HT-29 (cell line): ENCODE measurements at regions not wholly inside any gene's neighbourhood (a gene's known extent, or its start where the extent isn't known, plus 50 kb on each side); places are given as distances from the start of the nearest gene placed in this dataset.

ENCODE experiments used
- DNase-seq: peaks from one replicate; pipeline ENCODE4 v3.0.0-alpha.2; 2015; ENCODE audit warnings: low spot score

DNA sequence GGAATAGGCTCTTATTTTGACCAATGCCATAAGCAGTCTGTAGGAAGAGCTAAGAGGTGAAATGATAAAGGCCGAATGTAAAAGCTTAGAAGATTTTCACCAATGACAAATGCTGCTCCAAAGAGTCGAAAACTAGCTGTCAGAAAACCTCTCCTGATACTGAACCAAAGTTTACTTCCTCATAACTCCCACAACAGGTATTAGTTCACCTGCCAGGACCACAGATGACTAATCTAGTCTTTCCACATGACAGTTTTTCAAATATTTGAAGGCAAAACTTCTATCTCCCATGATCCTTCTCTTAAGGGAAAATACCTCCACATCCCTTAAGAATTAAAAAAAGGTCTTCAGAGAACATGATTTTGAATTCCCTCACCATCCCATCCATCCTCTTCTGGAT is 473.2 kb upstream of the SPHKAP start:
- no peak for DNase-seq

DNA sequence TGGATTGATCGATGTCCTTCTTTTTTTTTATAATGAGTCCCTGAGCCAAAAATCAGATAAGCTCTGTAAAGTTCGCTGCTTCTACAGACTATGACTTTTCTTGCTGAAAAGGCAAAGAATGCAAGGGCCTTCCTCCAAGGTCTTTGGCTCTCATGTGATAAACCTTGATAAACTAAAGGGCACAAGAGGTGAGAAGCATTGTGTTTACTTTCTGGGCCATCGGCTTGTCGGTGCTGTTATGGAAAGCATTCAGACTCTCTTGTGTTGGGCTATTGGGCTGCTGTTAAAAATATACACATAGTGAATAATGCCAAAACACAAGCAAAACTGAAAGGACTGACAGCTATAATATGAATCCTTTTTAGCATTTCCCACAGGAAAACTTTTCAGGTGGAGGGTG is 472.4 kb upstream of the SPHKAP start:
- DNase-seq = no peak

- no peak for DNase-seq
Observed at GRCh38 chr2:228652366-228652765, 470.9 kb upstream of the SPHKAP start.

- DNase-seq = no peak
Observed at GRCh38 chr2:228649876-228650275, 468.4 kb upstream of the SPHKAP start.

GRCh38 chr2:228649447-228649846 is 468.0 kb upstream of the SPHKAP start:
- DNase-seq = no peak

DNA sequence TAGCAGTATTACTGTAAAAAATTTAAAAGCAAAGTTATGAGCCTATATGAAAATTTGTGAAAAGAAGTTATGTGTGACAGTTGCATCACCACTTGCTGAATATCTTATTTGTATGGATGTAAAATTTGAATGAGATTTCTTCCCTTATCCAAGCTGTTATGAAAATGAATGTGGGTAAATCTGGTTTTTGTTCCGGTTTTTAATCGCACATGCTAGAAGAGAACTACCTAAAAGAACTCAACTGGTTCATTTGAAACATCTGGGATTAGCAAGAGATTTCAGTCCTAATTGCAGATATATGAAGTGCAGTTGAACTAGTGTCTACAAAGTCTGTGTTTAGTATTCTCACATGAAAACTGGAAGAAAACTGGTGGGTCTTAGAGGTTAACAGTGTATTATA is 467.1 kb upstream of the SPHKAP start:
- DNase-seq = no peak

DNA sequence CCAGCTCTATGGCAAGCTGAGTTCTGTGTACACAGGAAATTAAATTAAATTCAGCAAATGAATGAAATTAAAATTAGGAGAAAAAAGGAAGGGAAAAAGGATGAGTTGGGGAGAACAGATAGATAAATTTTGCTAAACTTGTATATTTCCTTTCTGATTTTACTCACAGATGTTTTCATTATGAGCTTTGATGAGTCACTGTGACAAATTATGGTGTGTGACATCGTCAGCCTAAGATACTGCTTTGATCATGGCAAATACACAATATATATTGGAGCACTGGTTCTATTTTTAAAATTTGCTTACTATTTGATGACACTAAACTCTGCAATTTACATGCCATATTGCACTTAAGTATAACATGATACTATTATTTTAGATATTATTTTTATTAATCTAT is 464.6 kb upstream of the SPHKAP start:
- DNase-seq = no peak

DNA sequence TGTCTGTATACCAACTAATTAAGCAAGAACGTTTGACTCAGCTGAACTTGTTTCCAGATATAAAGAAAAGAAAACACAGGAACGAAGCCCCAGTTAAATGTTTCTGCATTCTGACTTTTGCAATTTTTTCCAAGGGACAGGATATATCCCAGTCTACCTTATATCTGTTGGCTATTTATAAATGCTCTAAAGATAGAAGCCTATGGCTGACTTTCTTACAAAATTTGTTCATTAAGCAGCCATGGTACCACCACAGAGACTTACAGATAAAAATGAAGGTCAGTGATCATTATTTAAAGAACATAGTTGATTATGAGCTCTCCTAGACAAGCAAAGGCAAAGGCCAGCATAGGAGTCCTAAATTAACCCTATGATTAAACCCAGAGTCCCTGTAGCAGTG is 462.7 kb upstream of the SPHKAP start:
- DNase-seq = no peak

DNA sequence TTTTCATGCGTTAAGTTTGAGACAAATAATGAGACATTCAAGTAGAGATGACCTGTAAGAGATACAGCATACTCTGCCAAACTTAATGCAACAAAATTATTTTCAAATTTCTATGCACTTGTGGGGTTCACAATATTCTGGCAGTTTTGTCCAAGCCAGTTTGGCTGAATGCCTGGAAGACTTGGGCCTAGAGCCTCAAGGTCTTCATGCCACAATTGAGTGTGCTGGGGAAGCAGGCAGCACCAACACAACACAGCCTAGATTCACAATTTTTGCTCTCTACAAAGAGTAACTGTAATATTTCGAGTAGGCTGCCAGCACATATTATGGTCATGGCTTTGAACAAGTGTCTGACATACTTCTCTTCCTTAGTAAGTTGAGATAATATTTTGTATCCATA is 461.4 kb upstream of the SPHKAP start:
- DNase-seq = no peak

DNA sequence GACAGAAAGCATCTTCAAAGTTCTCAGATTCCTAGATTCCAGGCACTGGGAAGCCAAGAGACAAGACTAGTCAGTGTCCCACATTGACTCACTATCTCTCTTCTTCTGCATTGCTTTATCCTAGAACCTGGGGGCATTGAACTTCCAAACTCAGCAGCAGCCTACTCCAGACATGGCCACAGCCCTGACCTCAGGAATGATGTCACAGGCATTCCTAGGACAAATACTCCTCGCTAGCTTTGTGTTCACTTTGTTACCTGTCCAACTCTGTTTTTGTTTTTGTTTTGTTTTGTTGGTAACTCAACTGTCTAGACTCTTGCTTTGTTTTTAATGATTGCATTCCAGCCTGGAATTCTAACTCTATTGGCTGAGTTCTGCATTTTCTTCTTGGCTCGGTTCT is 449.3 kb upstream of the SPHKAP start:
- no peak for DNase-seq

GRCh38 chr2:228629251-228629650 is 447.8 kb upstream of the SPHKAP start:
- DNase-seq = no peak

GRCh38 chr2:228628682-228629081 is 447.2 kb upstream of the SPHKAP start:
- no peak for DNase-seq

DNA sequence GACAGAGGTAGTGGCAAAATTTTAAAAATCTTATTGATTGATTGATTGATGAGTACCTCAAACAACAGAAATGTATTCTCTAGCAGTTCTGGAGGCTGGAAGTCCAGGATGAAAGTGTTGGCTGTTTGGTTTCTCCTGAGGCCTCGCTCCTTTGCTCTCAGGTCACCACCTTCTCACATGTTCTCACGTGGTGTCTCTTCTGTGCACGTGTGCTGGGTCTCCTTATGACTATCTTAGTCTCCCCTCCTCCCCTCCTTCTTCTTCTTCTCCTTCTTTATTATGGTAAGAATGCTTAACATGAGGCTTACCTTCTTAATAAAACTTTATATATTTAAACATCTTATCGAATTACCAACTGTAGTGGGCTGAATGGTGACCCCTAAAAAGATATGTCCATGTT is 446.0 kb upstream of the SPHKAP start:
- DNase-seq = no peak

GRCh38 chr2:228625481-228625880 is 444.0 kb upstream of the SPHKAP start:
- DNase-seq = no peak

- DNase-seq = no peak
Observed at GRCh38 chr2:228624733-228625132, 443.2 kb upstream of the SPHKAP start.

GRCh38 chr2:228615496-228615895 is 434.0 kb upstream of the SPHKAP start:
- no peak for DNase-seq

DNA sequence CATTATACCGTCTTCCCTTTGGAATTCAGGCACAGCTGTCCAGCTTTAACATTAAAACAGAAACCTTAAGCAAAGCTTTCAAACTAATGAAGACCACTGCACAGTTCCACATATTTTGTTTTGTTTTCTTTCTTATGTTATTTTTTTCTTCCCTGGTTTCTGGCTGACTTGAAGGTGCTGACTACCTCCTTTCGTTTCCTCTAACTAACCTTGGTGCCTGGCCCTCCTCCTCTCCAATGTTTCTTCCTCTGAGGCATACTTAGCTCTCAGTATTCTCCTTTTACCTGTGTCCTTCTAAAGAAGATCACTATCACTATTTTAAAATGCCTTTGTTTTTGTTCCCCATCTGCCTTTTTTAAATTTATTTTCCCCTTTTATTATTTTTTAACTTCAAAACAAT is 433.3 kb upstream of the SPHKAP start:
- DNase-seq = no peak

GRCh38 chr2:228613133-228613850 is 431.8 kb upstream of the SPHKAP start:
- no peak for DNase-seq

DNA sequence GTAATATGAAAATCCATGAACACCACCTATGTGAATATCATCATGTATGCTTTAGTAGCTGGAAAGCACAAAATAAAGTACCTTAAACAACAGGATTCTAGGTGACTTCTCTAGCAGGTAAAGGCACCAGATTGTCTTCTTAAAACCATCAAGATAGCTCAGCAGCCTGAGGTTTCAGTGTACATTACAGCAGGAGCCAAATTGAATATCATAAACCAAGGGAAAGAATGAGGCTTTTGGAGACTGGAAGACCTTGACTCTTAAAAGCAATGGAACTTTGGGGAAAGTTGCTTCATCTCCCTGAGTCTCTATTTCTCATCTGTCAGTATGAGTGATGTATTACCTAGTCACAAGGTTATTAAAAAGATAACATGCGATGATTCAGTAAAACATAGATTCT is 429.7 kb upstream of the SPHKAP start:
- DNase-seq = no peak

GRCh38 chr2:228602288-228602687 is 420.8 kb upstream of the SPHKAP start:
- DNase-seq = no peak

DNA sequence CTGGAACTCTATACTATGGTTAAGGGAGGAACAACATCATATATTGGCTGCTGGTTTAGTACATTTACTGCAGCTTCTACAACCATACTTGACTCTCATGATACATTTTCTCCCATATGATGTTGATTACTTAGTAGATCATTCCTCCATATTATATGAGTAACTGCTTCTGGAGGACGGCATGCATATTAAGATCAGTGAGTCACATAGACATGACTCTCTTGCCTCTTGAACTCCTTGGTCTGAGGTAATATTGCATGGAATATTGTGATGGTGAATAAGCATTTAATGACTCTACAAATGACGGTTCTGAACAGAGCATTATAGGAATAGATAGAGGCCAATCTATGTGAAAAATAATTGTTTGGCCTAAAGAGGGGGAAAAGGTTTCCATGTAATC is 418.8 kb upstream of the SPHKAP start:
- DNase-seq = no peak

- no peak for DNase-seq
Observed at GRCh38 chr2:228599781-228600180, 418.3 kb upstream of the SPHKAP start.

GRCh38 chr2:228599297-228599696 is 417.8 kb upstream of the SPHKAP start:
- DNase-seq = no peak

DNA sequence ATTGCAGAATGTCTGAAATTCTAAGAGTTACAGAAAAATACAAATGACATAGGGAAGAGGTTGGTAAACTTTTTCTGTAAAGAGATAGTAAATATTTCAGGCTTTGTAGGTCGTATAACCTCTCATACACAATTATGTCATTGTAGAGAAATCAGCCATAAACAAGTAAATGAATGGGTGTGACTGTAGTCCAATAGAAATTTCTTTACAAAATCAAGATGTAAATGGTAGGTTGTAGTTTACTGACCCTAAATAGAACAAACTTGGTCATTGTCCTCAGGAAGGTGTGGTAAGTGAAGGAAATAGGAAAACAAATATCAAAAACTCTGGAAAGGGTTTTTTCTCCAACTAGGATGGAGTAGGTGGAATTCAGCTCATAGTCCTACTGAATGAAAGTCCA is 415.5 kb upstream of the SPHKAP start:
- DNase-seq = no peak
